ENCODE measurements at regions not wholly inside any gene's neighbourhood (a gene's known extent, or its start where the extent isn't known, plus 50 kb on each side); places are given as distances from the start of the nearest gene placed in this dataset.

- Histone ChIP-seq H3K4me3 (no peak overlapping the region), H3K36me3 (ENCODE audit: insufficient read depth in 1 of 2, low read depth in 1 of 2) (no peaks in the 10 kb centered on the region), H3K27me3 (ENCODE audit: insufficient read depth in 3 of 3, low read length in 2 of 3) (peaks cover 0 to 3% (median 0%) of the 10 kb centered on the region in 3 donors), H3K27ac (no peak overlapping the region), H3K9me3 (peaks cover 6% of the 10 kb centered on the region), H3K4me1 (no peaks in the 10 kb centered on the region)
- TF ChIP-seq CTCF (IDR thresholded peaks at IDR 0.05) = no peak
- no peak for ATAC-seq
- 96 to 100% (median 97%) methylated on average over 1 of the region's 1 CpG for WGBS, 3 donors
- no peak for DNase-seq
- intact Hi-C loops (cut with DNase I) = no loop called here
Observed at GRCh38 chr5:112660359-112660758, 77.3 kb upstream of the APC start.

GRCh38 chr5:112663146-112663545, 74.5 kb upstream of the APC start:
- no peak for ATAC-seq
- intact Hi-C loops (cut with DNase I) = no loop called here

DNA sequence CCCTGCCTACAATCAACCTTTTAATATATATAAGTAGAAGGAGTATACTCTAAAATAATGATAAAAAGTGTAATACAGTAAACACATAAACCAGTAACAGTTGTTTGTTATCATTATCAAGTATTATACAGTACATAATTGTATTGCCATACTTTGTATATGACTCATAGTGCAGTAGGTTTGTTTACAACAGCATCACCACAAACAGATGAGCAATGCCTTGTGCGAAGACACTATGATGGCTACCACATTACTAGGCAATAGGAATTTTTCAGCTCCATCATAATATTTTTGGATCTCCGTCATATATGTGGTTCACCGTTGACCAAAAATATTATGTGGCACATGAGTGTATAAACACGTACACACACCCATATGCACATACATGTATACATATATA, 69.7 kb upstream of the APC start:
- intact Hi-C loops (cut with DNase I) = no loop called here
- H3K9me3 ChIP-seq = no peaks in the 10 kb centered on the region
- no peak overlapping the region for H3K27ac ChIP-seq
- no peaks in the 10 kb centered on the region for H3K4me1 ChIP-seq
- 95 to 98% (median 97%) methylated on average over 4 of the region's 4 CpGs for WGBS, 3 donors
- ATAC-seq = no peak
- no peak overlapping the region for H3K4me3 ChIP-seq
- no peaks in the 10 kb centered on the region for H3K36me3 ChIP-seq (ENCODE audit: insufficient read depth in 1 of 2, low read depth in 1 of 2)
- H3K27me3 ChIP-seq (ENCODE audit: insufficient read depth in 3 of 3, low read length in 2 of 3) = no peaks in the 10 kb centered on the region
- TF ChIP-seq CTCF (IDR thresholded peaks at IDR 0.05) = no peak
- no peak for DNase-seq

More at GRCh38 chr5:112663146-112663545, 74.5 kb upstream of the APC start:
- 88 to 90% (median 90%) methylated on average over 3 of the region's 3 CpGs for WGBS, 3 donors
- Histone ChIP-seq H3K4me3 (no peak overlapping the region), H3K4me1 (no peaks in the 10 kb centered on the region), H3K36me3 (ENCODE audit: insufficient read depth in 1 of 2, low read depth in 1 of 2) (no peaks in the 10 kb centered on the region), H3K27me3 (ENCODE audit: insufficient read depth in 3 of 3, low read length in 2 of 3) (peaks cover 0 to 3% (median 0%) of the 10 kb centered on the region in 3 donors), H3K9me3 (peaks cover 6% of the 10 kb centered on the region), H3K27ac (no peak overlapping the region)
- TF ChIP-seq CTCF (IDR thresholded peaks at IDR 0.05) = no peak
- DNase-seq = no peak

DNA sequence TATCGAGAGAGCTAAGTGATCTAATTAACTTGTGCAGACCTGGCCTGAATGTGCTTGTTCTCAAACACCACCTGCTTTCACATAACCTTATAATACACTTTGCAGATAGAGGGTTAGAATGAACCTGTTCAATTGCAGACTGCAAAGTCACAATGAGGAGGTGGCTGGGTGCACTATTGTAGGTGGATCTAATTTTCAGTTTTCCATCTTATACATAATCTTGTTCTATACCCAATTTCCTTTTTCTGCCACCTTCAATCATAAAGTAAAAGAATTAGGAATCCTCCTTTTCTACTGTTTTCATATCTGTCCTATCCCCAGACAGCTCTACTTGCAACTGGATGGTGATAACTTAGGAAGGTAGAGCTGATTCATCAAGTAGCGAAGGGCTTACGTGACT, 68.8 kb upstream of the APC start:
- Histone ChIP-seq H3K4me3 (no peak overlapping the region), H3K9me3 (no peaks in the 10 kb centered on the region), H3K36me3 (ENCODE audit: insufficient read depth in 1 of 2, low read depth in 1 of 2) (no peaks in the 10 kb centered on the region), H3K27me3 (ENCODE audit: insufficient read depth in 3 of 3, low read length in 2 of 3) (no peaks in the 10 kb centered on the region), H3K4me1 (no peaks in the 10 kb centered on the region), H3K27ac (no peak overlapping the region)
- WGBS, 3 donors = 94 to 96% (median 95%) methylated on average over 3 of the region's 3 CpGs
- no peak for ATAC-seq
- intact Hi-C loops (cut with DNase I) = no loop called here
- no peak for TF ChIP-seq CTCF (IDR thresholded peaks at IDR 0.05)
- DNase-seq = no peak

GRCh38 chr5:112669328-112669963, 68.2 kb upstream of the APC start:
- intact Hi-C loops (cut with DNase I) = no loop called here
- Histone ChIP-seq H3K27ac (no peak overlapping the region), H3K36me3 (ENCODE audit: insufficient read depth in 1 of 2, low read depth in 1 of 2) (no peaks in the 10 kb centered on the region), H3K9me3 (no peaks in the 10 kb centered on the region), H3K4me1 (no peaks in the 10 kb centered on the region), H3K27me3 (ENCODE audit: insufficient read depth in 3 of 3, low read length in 2 of 3) (no peaks in the 10 kb centered on the region), H3K4me3 (no peak overlapping the region)
- ATAC-seq = no peak
- WGBS, 3 donors = 46 to 57% (median 47%) methylated on average over 5 of the region's 5 CpGs
- no peak for TF ChIP-seq CTCF (IDR thresholded peaks at IDR 0.05)
- DNase-seq = no peak
